Upper lobe of right lung (tissue), 1 donor: ENCODE measurements at regions not wholly inside any gene's neighbourhood (a gene's known extent, or its start where the extent isn't known, plus 50 kb on each side); places are given as distances from the start of the nearest gene placed in this dataset.
"Not testable (repeated sequence)": the region's sequence is repeated elsewhere in the genome, so short reads cannot be mapped to it uniquely, and the experiment has no call there.

ENCODE experiments used
- ATAC-seq: fragments of 200-7000 bp; cut with Tn5 transposase; one replicate; pipeline ENCODE4 v1.9.1; 2020; ENCODE audit warnings: mild to moderate bottlenecking, moderate library complexity
- DNase-seq: peaks from one replicate; pipeline ENCODE4 v3.0.0-alpha.2; 2020
- H3K27ac ChIP-seq: fragments of 200-600 bp; one replicate; pipeline ENCODE4 v1.8.0; 2022
- H3K27me3 ChIP-seq: fragments of 200-600 bp; one replicate; pipeline ENCODE4 v1.8.0; 2022; ENCODE audit warnings: mild to moderate bottlenecking
- H3K36me3 ChIP-seq: fragments of 200-600 bp; one replicate; pipeline ENCODE4 v1.8.0; 2022
- H3K4me1 ChIP-seq: fragments of 200-600 bp; one replicate; pipeline ENCODE4 v1.8.0; 2022
- H3K4me3 ChIP-seq: fragments of 200-600 bp; one replicate; pipeline ENCODE4 v1.8.0; 2022; ENCODE audit warnings: mild to moderate bottlenecking
- H3K9me3 ChIP-seq: fragments of 200-600 bp; one replicate; pipeline ENCODE4 v1.8.0; 2022
- CTCF ChIP-seq: fragments of 200-600 bp; IDR thresholded peaks from one replicate; pipeline ENCODE4 v1.8.0; 2022; ENCODE audit warnings: antibody characterized with exemption
- intact Hi-C: fragments of 100-400 bp; cut with DNase I; formaldehyde crosslinking; loops from one replicate; pipeline ENCODE4 v1.11.0; 2022
- donor health status: DM: no; HTN: yes; CAD: no; lungs with severe emphysema.

DNA sequence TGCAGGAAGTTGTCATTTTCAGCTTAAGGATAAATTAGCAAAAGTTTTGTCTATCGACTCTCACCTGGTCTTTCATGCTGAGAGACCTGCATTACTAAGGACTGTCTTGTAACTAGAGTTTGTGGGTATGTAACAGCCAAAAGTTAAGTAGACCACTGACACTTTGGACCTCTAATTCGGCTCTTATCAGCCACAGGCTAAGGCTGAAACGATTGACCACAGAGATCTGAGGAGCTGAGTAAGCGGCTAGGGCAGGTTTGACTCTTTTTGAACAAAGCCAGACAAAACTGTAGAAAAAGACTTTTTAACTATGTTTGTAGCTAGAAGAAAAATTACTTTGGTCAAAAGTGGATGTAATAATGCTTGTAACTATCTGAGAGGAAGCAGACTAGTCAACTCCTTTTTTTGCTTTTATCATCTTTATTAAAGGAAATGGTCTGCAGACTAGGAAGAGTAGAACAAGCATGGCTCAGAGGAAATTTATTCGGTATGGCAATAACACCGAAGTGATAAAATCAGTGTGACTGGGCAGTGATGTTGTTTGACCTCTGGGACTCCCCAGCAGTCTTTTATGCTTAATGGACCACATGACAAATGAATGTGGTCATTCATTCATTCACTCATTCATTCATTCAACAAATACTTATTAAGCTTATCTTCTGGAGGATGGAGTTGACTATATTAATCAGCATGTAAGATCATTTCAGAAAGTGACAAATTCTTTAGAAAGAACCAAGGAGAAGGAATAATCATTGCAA lies 725.0 kb upstream of the HS3ST5 start:
- TF ChIP-seq CTCF = no peak
- intact Hi-C loops = no loop called here
- ATAC-seq = no peak
- Histone ChIP-seq H3K27ac (no peak overlapping the region), H3K4me1 (no peaks in the 10 kb centered on the region), H3K27me3 (no peaks in the 10 kb centered on the region), H3K4me3 (no peak overlapping the region), H3K9me3 (no peaks in the 10 kb centered on the region), H3K36me3 (no peaks in the 10 kb centered on the region)
- no peak for DNase-seq

GRCh38 chr6:115064680-115065079 lies 721.9 kb upstream of the HS3ST5 start:
- Histone ChIP-seq H3K36me3 (no peaks in the 10 kb centered on the region), H3K4me1 (no peaks in the 10 kb centered on the region), H3K27me3 (no peaks in the 10 kb centered on the region), H3K27ac (no peak overlapping the region), H3K9me3 (no peaks in the 10 kb centered on the region), H3K4me3 (no peak overlapping the region)
- intact Hi-C loops = no loop called here
- DNase-seq (no peak), ATAC-seq (no peak)
- no peak for TF ChIP-seq CTCF

GRCh38 chr6:115060581-115060980 lies 717.8 kb upstream of the HS3ST5 start:
- TF ChIP-seq CTCF = no peak
- Histone ChIP-seq H3K27me3 (no peaks in the 10 kb centered on the region), H3K4me3 (no peak overlapping the region), H3K4me1 (no peaks in the 10 kb centered on the region), H3K27ac (no peak overlapping the region), H3K36me3 (no peaks in the 10 kb centered on the region), H3K9me3 (no peaks in the 10 kb centered on the region)
- no peak for DNase-seq
- ATAC-seq = no peak
- intact Hi-C loops = no loop called here

DNA sequence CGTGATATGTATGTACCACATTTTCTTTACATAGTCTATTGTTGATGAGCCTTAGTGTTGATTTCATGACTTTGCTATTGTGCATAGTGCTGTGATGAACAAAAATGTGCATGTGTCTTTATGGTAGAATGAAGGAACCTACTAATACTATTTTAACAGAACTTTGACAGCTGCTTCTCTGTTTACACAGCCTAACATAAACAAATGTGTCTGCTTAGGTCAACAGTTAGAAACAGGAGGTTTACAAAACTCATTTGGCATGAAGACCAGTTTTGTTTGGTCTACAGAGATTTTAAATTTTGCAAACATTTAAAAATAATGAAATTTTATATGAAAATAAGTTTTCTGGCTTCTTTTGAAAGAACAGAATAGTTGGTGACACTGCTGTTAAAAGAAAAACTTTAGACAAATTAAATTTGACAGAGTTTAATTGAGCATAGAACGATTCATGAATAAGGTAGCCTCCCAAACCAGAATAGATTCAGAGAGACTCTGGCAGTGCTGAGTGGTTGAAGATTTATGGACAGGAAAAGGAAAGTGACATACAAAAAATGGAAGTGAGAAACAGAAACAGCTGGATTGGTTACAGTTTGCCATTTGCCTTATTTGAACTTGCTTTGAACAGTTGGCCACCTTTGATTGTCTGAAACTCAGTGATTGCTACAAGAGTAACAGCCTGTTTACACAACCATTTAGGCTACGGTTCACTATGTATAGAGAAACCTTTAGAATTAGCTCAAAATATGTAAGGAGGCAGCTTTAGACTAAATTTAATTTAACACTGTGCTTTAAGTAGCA lies 715.8 kb upstream of the HS3ST5 start:
- intact Hi-C loops = no loop called here
- ATAC-seq = no peak
- no peak for TF ChIP-seq CTCF
- no peaks in the 10 kb centered on the region for H3K9me3 ChIP-seq
- H3K4me1 ChIP-seq = no peaks in the 10 kb centered on the region
- no peak overlapping the region for H3K27ac ChIP-seq
- H3K4me3 ChIP-seq = no peak overlapping the region
- no peaks in the 10 kb centered on the region for H3K27me3 ChIP-seq
- no peak for DNase-seq
- no peaks in the 10 kb centered on the region for H3K36me3 ChIP-seq

DNA sequence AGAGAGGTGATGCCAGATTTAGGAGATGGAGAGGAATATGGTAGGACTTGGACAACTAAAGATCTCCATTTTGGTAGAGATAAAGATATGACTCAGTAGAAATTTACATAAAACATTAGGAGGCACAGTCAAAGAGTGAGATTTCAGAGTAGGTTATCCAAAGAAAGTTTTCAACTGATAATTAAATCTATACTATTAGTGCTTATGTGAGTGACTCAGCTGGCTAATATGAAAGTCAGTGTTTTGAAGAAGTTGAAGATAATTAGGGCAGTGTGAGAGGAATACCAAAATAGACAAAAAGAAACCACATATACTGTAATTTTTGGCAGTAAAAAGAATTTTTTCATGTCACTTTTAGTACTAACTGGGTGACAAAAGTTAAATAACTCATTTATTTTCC lies 712.8 kb upstream of the HS3ST5 start:
- Histone ChIP-seq H3K9me3 (no peaks in the 10 kb centered on the region), H3K27me3 (no peaks in the 10 kb centered on the region), H3K4me1 (no peaks in the 10 kb centered on the region), H3K4me3 (no peak overlapping the region), H3K36me3 (no peaks in the 10 kb centered on the region), H3K27ac (no peak overlapping the region)
- TF ChIP-seq CTCF = no peak
- DNase-seq (no peak), ATAC-seq (no peak)
- intact Hi-C loops = no loop called here

DNA sequence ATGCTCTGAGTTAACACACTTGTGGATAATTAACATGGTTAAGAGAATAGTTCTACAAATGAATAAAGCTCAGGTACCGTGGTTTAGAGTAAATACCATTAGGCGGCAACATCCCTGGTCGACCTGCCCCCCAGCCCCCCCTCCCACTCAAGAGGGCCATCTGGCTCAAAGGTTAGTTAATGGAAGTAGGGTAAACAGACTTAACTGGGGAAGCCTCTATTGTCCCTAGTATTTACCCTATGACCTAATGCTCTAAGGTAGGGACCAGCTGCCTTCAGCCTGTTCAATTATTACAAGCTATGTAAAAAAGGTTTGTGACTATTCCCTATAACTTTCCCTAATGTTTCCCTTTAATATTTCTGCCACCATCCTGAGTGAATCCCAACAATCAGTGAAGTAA lies 711.4 kb upstream of the HS3ST5 start:
- ATAC-seq, intact Hi-C loops, H3K4me1 ChIP-seq, H3K27ac ChIP-seq, H3K9me3 ChIP-seq, H3K36me3 ChIP-seq, DNase-seq, H3K4me3 ChIP-seq, H3K27me3 ChIP-seq: not testable (repeated sequence)
